ENCODE measurements at regions not wholly inside any gene's neighbourhood (a gene's known extent, or its start where the extent isn't known, plus 50 kb on each side); places are given as distances from the start of the nearest gene placed in this dataset.

DNA sequence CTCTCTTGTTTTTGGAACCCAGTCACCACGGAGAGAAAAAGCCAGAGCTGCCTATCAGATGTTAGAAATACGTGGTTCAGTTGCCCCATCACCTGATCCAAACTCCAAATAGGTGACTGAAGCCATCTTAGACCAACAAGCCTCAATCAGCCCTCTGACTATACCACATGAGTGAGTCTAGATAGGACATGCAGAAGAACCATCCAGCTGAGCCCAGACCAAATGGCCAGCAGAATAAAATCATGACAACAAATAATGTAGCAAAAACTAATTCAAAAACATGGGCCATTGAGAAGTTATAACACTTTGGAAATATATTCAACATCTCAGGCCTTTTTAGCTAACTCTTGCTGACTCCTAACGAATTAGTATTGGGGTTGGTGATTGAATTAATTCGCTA is 348.4 kb upstream of the C1orf87 start:
- no peak for TF ChIP-seq CTCF (IDR thresholded peaks at IDR 0.05)
- TF ChIP-seq ZFX (IDR thresholded peaks at IDR 0.05; ENCODE audit: borderline replicate concordance): no peak
